Gastrocnemius medialis (tissue), 4 donors: ENCODE measurements at regions not wholly inside any gene's neighbourhood (a gene's known extent, or its start where the extent isn't known, plus 50 kb on each side); places are given as distances from the start of the nearest gene placed in this dataset.

ENCODE experiments used
- CTCF ChIP-seq, 5 experiments: fragments of 450-650 bp in 3 of 5; fragments of 200-600 bp in 2 of 5; sonication (generic) in 2 of 5; IDR thresholded peaks in 4 of 5; conservative IDR thresholded peaks in 1 of 5; 1 replicate in 4 of 5; 2 replicates in 1 of 5; pipeline ENCODE4 v1.5.1; 2016 to 2019; ENCODE audit warnings: antibody characterized with exemption in 5 of 5, mild to moderate bottlenecking in 3 of 5, moderate library complexity in 3 of 5
- POLR2A ChIP-seq, 2 donors: fragments of 450-650 bp; IDR thresholded peaks; one replicate each; pipeline ENCODE4 v1.6.1; 2017; ENCODE audit warnings: antibody characterized with exemption in 2 of 2, mild to moderate bottlenecking in 2 of 2, moderate library complexity in 2 of 2

GRCh38 chr12:86929962-86930361 lies 673.8 kb upstream of the MGAT4C start:
- TF ChIP-seq POLR2A (IDR thresholded peaks at IDR 0.05) (no peak), CTCF (IDR thresholded peaks at IDR 0.05 in 4 of 5, conservative IDR thresholded peaks at IDR 0.05 in 1 of 5) (no peak)
